LNCAP (cell line): ENCODE measurements at regions not wholly inside any gene's neighbourhood (a gene's known extent, or its start where the extent isn't known, plus 50 kb on each side); places are given as distances from the start of the nearest gene placed in this dataset.

ENCODE experiments used
- TF ChIP-seq, protein P1 (sequence below): fragments of 450-650 bp; IDR thresholded peaks from 2 replicates; pipeline ENCODE4 v1.5.1; 2017; ENCODE audit warnings: mild to moderate bottlenecking

DNA sequence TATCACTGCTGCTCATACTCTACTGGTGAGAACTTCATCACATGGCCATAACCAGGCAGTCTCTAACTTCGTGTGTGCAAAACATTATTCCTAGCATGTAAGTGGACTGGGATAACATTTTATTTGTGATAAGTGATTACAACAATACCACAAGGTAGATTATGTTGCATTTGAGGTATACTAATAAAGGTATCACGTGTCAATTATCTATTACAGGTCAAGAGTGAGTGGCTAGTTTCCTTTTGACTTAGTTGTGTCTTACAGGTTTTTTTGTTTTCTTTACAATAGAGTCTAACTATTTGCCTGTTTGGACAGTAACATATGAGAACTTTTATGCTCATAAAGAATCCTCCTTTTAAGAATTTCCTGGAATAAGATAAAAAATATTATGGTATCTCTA lies 67.2 kb upstream of the DSC1 start:
- TF ChIP-seq, protein P1, sequence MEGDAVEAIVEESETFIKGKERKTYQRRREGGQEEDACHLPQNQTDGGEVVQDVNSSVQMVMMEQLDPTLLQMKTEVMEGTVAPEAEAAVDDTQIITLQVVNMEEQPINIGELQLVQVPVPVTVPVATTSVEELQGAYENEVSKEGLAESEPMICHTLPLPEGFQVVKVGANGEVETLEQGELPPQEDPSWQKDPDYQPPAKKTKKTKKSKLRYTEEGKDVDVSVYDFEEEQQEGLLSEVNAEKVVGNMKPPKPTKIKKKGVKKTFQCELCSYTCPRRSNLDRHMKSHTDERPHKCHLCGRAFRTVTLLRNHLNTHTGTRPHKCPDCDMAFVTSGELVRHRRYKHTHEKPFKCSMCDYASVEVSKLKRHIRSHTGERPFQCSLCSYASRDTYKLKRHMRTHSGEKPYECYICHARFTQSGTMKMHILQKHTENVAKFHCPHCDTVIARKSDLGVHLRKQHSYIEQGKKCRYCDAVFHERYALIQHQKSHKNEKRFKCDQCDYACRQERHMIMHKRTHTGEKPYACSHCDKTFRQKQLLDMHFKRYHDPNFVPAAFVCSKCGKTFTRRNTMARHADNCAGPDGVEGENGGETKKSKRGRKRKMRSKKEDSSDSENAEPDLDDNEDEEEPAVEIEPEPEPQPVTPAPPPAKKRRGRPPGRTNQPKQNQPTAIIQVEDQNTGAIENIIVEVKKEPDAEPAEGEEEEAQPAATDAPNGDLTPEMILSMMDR: no peak

DNA sequence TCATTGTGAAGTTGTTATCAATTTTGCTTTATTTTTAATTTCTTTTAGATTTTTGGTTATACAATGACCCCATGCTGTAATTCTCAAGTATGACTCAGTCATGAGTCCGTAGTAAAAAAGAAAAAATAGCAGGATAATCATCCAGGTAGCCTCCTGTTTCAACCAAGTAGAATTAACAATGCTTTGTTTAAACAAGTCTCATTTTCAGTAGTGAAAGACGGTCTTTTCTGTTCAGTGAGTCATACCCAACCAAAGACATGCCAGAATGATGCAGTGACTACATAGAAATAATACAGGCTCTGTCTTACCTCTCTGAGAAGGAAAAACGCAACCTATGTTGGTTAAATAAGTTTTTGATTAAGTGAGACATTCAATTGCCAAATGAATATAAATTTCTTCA lies 67.8 kb upstream of the DSC1 start:
- TF ChIP-seq, protein P1: no peak

DNA sequence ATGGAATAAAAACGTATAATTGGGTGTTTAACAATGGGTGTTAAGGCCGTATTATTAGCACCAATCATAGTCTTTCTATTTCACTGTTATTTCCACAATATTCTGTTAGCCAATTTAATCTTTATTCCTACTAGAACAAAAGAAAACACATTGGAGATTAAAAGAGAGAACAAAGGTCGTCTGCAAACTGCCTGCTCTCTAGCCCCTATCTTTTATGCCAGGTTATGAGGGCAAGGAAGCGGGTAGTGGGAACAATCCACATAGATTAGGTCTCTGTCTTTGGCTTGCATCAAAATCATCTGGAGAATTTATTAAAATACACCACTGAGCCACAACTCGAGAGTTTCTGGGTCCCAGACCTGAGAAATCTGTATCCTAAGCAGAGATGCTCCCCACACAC lies 69.4 kb upstream of the DSC1 start:
- TF ChIP-seq, protein P1: no peak

GRCh38 chr18:31232775-31233424 lies 70.2 kb upstream of the DSC1 start:
- TF ChIP-seq, protein P1: no peak

DNA sequence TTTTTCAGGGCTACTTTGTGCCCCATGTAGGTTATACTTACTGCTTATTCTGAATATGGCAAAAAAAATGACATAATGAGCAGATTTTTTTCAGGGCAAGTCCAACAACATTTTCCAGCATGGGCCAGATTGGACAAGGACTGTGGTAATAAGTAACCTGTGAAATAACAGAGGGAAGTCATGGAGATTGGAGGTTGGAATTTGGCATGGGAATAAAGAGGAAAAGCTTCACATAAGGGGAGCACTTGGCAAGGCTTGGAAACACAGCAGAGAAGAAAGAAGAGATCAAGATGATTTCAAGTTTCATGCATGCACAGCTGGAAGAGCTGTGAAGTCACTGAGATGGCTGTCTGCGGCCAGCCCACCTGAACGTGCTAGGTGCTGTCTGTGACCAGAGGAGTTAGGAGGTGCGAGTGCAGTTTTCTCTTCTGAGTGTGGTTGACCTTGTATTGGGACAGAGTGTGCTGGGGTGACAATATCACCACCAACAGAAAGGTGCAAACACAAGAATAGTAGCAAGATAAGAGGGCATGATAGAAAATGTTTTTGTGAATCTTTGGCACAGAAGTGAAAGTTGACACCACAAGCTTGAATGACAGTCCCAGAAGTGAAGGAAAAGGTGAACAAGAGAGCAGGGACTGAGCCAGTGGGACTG lies 71.1 kb upstream of the DSC1 start:
- TF ChIP-seq, protein P1: no peak

DNA sequence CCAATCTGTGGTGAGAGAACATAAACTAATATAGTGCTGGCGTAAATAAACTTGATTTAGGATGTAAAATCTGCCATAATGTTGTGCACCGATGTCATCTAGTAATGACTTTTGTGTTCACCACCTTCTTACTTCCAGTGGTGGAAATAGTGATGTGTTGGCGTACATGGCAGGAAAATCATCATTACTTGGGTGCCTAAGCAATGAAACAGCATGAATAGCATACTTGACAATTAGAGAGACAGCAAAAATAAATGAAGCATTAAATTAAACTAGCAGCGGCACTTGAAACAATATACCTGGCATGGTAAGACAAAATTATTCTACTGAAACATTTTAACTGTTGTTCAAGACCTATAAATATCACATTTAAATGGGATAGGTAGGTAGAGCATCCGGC lies 73.2 kb upstream of the DSC1 start:
- TF ChIP-seq, protein P1: no peak

DNA sequence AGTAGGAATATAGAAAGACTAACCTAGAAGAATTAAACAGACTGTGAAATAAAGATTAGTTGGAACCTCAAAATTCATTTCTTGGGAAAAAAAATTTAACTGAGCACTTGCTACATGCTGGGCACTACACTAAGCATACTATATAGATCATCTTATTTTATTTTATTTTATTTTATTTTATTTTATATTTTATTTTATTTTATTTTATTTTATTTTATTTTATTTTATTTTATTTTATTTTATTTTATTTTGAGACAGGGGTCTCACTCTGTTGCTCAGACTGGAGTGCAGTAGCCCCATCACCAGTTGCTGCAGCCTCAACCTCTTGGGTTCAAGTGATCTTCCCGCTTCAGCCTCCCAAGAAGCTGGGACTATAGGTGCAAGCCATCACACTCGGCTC lies 74.5 kb upstream of the DSC1 start:
- TF ChIP-seq, protein P1: no peak

DNA sequence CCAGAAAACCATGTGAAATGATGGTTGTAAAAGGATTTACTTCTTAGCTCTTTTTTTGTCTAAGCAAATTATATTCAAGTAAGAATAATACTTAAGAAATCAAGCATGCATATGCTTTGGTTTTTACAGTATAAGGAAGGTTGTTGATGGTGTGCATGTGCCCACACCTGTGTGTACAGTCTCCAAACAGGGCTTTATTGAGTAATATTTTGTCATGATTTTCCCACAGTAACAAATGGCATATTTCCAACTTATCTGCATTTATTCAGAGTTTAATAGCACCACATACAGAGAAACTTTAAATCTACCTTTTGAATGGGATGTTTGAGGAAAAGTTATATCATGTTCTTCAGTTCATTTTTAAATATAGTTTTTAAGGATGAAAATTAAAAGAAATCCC lies 76.5 kb upstream of the DSG1 start:
- TF ChIP-seq, protein P1: no peak
